Hepatocyte (in vitro differentiated cells): ENCODE measurements at regions not wholly inside any gene's neighbourhood (a gene's known extent, or its start where the extent isn't known, plus 50 kb on each side); places are given as distances from the start of the nearest gene placed in this dataset.

Experiments
- DNase-seq: peaks from one replicate; pipeline ENCODE4 v3.0.0-alpha.2; 2016; ENCODE audit warnings: low spot score
- H2AFZ ChIP-seq: fragments of 200-600 bp; sonication (generic); 2 replicates; pipeline ENCODE4 v1.6.0; 2016; ENCODE audit warnings: antibody characterized with exemption, mild to moderate bottlenecking
- H3K27ac ChIP-seq: fragments of 200-600 bp; sonication (generic); 2 replicates; pipeline ENCODE4 v1.5.1; 2016; ENCODE audit warnings: mild to moderate bottlenecking
- H3K27me3 ChIP-seq: fragments of 200-600 bp; sonication (generic); 2 replicates; pipeline ENCODE4 v1.6.1; 2016
- H3K36me3 ChIP-seq: fragments of 200-600 bp; sonication (generic); replicated peaks from 2 replicates; pipeline ENCODE4 v1.5.1; 2016; ENCODE audit warnings: low read depth; ENCODE audit not compliant: insufficient read depth
- H3K4me1 ChIP-seq: fragments of 200-600 bp; sonication (generic); 2 replicates; pipeline ENCODE4 v1.5.1; 2016; ENCODE audit warnings: mild to moderate bottlenecking, moderate library complexity; ENCODE audit not compliant: insufficient read depth
- H3K4me2 ChIP-seq: fragments of 200-600 bp; sonication (generic); 2 replicates; pipeline ENCODE4 v1.6.0; 2016
- H3K4me3 ChIP-seq: fragments of 200-600 bp; sonication (generic); 2 replicates; pipeline ENCODE4 v1.5.1; 2016; ENCODE audit warnings: mild to moderate bottlenecking
- H3K79me2 ChIP-seq: fragments of 200-600 bp; sonication (generic); 2 replicates; pipeline ENCODE4 v1.6.0; 2017; ENCODE audit warnings: mild to moderate bottlenecking
- H3K9me2 ChIP-seq: fragments of 200-600 bp; sonication (generic); replicated peaks from 2 replicates; pipeline ENCODE4 v1.6.0; 2017; ENCODE audit warnings: mild to moderate bottlenecking; ENCODE audit not compliant: insufficient read depth
- H3K9me3 ChIP-seq: fragments of 200-600 bp; sonication (generic); 2 replicates; pipeline ENCODE4 v1.5.1; 2016; ENCODE audit warnings: low read depth, mild to moderate bottlenecking
- H4K20me1 ChIP-seq: fragments of 200-600 bp; sonication (generic); 2 replicates; pipeline ENCODE4 v1.6.0; 2016; ENCODE audit warnings: mild to moderate bottlenecking; ENCODE audit not compliant: insufficient read depth, poor library complexity, severe bottlenecking
- EZH2 ChIP-seq: fragments of 200-600 bp; sonication (generic); IDR thresholded peaks from 2 replicates; pipeline ENCODE4 v1.6.1; 2016; ENCODE audit warnings: antibody characterized with exemption, mild to moderate bottlenecking, borderline replicate concordance
- EZH2phosphoT487 ChIP-seq: fragments of 200-600 bp; sonication (generic); IDR thresholded peaks from one replicate; pipeline ENCODE4 v1.6.1; 2018; ENCODE audit warnings: antibody characterized with exemption, mild to moderate bottlenecking, low read depth, moderate library complexity; ENCODE audit not compliant: unreplicated experiment, severe bottlenecking
- WGBS: methylation state at CpG from one replicate; pipeline ENCODE4 v1.1.6; 2016; ENCODE audit warnings: low lambda C conversion rate; ENCODE audit errors: missing lambda C conversion rate; 5-methylcytosine and 5-hydroxymethylcytosine counted together
- TF ChIP-seq, protein P1 (sequence below): fragments of 200-600 bp; sonication (generic); IDR thresholded peaks from 2 replicates; pipeline ENCODE4 v1.5.1; 2016; ENCODE audit warnings: antibody characterized with exemption, mild to moderate bottlenecking; ENCODE audit not compliant: poor library complexity

DNA sequence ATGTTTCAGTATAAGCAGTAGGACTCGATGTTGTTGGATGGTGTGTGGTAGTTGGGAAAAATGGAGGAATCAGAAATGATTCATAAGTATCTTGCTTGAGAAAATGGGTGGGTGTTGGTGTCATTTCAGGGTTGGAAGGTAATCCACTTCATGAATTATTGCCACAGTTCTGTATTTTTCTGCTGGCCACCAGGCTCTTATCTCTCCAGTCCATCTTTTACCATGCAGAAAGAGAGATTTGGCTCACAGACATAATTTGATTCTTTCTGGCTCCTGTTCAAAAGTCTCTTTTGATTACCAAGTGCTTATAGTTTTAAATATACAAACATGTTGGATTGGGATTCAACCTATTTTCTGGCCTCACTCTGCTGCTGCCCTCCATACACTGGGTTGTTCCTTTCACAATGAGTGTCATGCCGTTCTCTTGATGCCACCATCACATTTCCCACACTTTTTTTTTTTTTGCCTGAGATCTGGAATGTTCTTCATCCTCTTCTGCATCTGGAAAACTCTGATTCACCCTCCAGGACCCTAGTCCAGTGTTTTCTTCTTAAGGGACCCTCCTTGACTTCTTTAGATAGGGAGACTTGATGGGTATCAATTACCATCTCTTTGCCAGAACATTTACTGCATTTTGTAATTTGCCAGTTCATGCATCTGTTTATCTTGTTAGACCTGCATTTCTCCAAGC, 69.4 kb upstream of the GAP43 start:
- H3K4me1 ChIP-seq = peaks cover 3% of the 10 kb centered on the region
- no peak for DNase-seq
- H3K27me3 ChIP-seq = no peaks in the 10 kb centered on the region
- 90% methylated on average over 2 of the region's 2 CpGs for WGBS
- H2AFZ ChIP-seq = no peak overlapping the region
- H3K9me2 ChIP-seq = no peaks in the 10 kb centered on the region
- no peak overlapping the region for H3K4me2 ChIP-seq
- no peaks in the 10 kb centered on the region for H3K36me3 ChIP-seq
- no peaks in the 10 kb centered on the region for H4K20me1 ChIP-seq
- no peak overlapping the region for H3K4me3 ChIP-seq
- H3K27ac ChIP-seq = no peak overlapping the region
- H3K9me3 ChIP-seq = no peaks in the 10 kb centered on the region
- H3K79me2 ChIP-seq = no peaks in the 10 kb centered on the region
- TF ChIP-seq, protein P1, sequence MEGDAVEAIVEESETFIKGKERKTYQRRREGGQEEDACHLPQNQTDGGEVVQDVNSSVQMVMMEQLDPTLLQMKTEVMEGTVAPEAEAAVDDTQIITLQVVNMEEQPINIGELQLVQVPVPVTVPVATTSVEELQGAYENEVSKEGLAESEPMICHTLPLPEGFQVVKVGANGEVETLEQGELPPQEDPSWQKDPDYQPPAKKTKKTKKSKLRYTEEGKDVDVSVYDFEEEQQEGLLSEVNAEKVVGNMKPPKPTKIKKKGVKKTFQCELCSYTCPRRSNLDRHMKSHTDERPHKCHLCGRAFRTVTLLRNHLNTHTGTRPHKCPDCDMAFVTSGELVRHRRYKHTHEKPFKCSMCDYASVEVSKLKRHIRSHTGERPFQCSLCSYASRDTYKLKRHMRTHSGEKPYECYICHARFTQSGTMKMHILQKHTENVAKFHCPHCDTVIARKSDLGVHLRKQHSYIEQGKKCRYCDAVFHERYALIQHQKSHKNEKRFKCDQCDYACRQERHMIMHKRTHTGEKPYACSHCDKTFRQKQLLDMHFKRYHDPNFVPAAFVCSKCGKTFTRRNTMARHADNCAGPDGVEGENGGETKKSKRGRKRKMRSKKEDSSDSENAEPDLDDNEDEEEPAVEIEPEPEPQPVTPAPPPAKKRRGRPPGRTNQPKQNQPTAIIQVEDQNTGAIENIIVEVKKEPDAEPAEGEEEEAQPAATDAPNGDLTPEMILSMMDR = no peak
- TF ChIP-seq EZH2 (no peak), EZH2phosphoT487 (no peak)

DNA sequence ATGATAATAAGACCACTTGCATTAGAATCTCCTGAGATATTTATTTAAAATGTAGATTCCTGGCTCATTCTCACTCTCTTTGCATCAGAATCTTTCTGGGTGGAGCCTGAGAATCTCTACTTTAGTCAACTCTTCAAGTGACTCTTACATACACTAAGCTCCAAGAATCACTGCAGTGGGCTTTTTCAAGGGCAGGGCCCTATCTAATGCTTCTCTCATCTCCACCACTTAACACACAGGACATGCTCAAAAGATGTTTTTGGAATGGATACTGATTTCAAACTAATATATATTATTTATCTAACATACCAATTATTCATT, 68.9 kb upstream of the GAP43 start:
- Histone ChIP-seq H3K9me3 (no peaks in the 10 kb centered on the region), H2AFZ (no peak overlapping the region), H3K9me2 (no peaks in the 10 kb centered on the region), H3K79me2 (no peaks in the 10 kb centered on the region), H3K4me2 (no peak overlapping the region), H4K20me1 (no peaks in the 10 kb centered on the region), H3K27me3 (no peaks in the 10 kb centered on the region), H3K4me1 (peaks cover 3% of the 10 kb centered on the region), H3K4me3 (no peak overlapping the region), H3K27ac (no peak overlapping the region), H3K36me3 (no peaks in the 10 kb centered on the region)
- no peak for TF ChIP-seq EZH2phosphoT487
- TF ChIP-seq, protein P1 = no peak
- no peak for TF ChIP-seq EZH2
- DNase-seq = no peak

DNA sequence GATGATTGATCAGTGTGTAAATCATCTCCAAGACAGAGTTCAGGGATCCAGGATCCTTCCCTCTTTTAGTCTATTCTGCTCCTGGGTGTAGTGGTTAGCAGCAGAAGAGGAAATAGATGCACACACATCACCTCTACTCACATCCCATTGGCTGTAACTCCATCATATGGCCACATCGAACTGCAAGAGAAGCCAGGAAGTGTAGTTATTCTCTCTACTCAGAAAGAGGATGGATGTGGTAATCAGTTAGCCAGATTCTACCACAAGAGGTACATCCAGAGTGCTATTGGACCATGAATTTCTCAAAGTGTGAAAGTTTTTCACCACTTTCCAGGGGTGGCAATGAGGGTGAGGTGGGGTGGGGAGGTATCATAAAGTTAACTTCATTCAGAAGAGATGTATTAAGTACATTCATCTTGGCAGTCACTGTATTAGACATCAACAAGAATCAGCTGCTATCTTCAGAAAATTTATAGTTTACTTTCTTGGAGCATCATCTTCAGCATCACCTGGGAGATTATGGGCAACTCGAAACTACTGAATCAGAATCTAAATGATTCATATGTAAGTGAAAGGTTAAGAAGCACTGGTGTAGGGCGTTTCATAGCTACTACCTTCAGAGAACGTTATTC, 60.6 kb upstream of the GAP43 start:
- Histone ChIP-seq H3K4me2 (no peak overlapping the region), H4K20me1 (no peaks in the 10 kb centered on the region), H3K9me3 (no peaks in the 10 kb centered on the region), H3K79me2 (no peaks in the 10 kb centered on the region), H3K36me3 (no peaks in the 10 kb centered on the region), H3K27me3 (no peaks in the 10 kb centered on the region), H3K9me2 (no peaks in the 10 kb centered on the region), H2AFZ (no peak overlapping the region), H3K27ac (no peak overlapping the region), H3K4me1 (no peaks in the 10 kb centered on the region), H3K4me3 (no peak overlapping the region)
- no peak for DNase-seq
- WGBS = 85% methylated on average over 4 of the region's 4 CpGs
- TF ChIP-seq EZH2phosphoT487 = no peak
- TF ChIP-seq, protein P1 = no peak
- TF ChIP-seq EZH2 = no peak
